Epithelial cell of esophagus (primary cell): ENCODE measurements at regions not wholly inside any gene's neighbourhood (a gene's known extent, or its start where the extent isn't known, plus 50 kb on each side); places are given as distances from the start of the nearest gene placed in this dataset.

Source experiments
- DNase-seq: peaks from one replicate; pipeline ENCODE4 v3.0.0; 2010; ENCODE audit warnings: low read depth
- H3K4me3 ChIP-seq: 2 replicates; pipeline ENCODE4 v1.5.1; 2011; ENCODE audit warnings: mild to moderate bottlenecking, low read length, control low read depth
- CTCF ChIP-seq: IDR thresholded peaks from 2 replicates; pipeline ENCODE4 v1.5.1; 2011; ENCODE audit warnings: low read depth, mild to moderate bottlenecking, low read length, control low read depth, inconsistent platforms; ENCODE audit not compliant: insufficient read depth; ENCODE audit errors: missing control alignments

GRCh38 chr16:50981951-50982350 lies 169.1 kb downstream of the SALL1 start:
- no peak for TF ChIP-seq CTCF
- no peak for DNase-seq
- no peak overlapping the region for H3K4me3 ChIP-seq

- no peak overlapping the region for H3K4me3 ChIP-seq
- no peak for DNase-seq
- no peak for TF ChIP-seq CTCF
These were observed 170.4 kb downstream of the SALL1 start for GRCh38 chr16:50980666-50981065.

GRCh38 chr16:50979806-50980620 lies 171.1 kb downstream of the SALL1 start:
- no peak overlapping the region for H3K4me3 ChIP-seq
- TF ChIP-seq CTCF = no peak
- no peak for DNase-seq

GRCh38 chr16:50977138-50977537 lies 173.9 kb downstream of the SALL1 start:
- DNase-seq = no peak
- no peak for TF ChIP-seq CTCF
- no peak overlapping the region for H3K4me3 ChIP-seq

GRCh38 chr16:50974438-50975036 lies 176.5 kb downstream of the SALL1 start:
- no peak overlapping the region for H3K4me3 ChIP-seq
- DNase-seq = no peak
- no peak for TF ChIP-seq CTCF

GRCh38 chr16:50972876-50973275 lies 178.2 kb downstream of the SALL1 start:
- TF ChIP-seq CTCF = no peak
- no peak overlapping the region for H3K4me3 ChIP-seq
- no peak for DNase-seq
